CMK (cell line): ENCODE measurements at regions not wholly inside any gene's neighbourhood (a gene's known extent, or its start where the extent isn't known, plus 50 kb on each side); places are given as distances from the start of the nearest gene placed in this dataset.

ENCODE experiments used
- DNase-seq: peaks from one replicate; pipeline ENCODE4 v3.0.0-alpha.2; 2010; ENCODE audit warnings: low read depth

- DNase-seq: no peak
Measured at GRCh38 chr4:115780268-115780667, 666.8 kb upstream of the NDST4 start.

- DNase-seq: no peak
Measured at GRCh38 chr4:115770046-115770543, 656.7 kb upstream of the NDST4 start.

DNA sequence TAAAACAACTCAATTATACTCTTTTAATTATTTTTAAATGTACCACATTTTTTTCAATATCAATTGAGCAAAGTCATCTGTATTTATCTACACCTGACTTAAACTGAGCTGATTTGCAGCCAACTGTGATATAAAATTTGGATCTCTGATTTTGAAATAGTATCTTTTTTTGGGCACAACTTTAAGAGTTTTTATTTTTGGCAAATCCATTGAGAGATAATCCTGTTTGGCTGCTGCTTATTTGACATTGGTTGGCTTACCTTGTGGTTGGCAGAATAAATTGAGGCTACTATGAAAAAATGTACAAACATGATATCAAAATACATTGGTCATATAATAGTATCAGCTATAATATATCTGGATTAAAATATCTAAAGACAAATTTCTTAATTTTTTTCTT, 656.0 kb upstream of the NDST4 start:
- DNase-seq: no peak

- no peak for DNase-seq
Measured at GRCh38 chr4:115763051-115763450, 649.6 kb upstream of the NDST4 start.

DNA sequence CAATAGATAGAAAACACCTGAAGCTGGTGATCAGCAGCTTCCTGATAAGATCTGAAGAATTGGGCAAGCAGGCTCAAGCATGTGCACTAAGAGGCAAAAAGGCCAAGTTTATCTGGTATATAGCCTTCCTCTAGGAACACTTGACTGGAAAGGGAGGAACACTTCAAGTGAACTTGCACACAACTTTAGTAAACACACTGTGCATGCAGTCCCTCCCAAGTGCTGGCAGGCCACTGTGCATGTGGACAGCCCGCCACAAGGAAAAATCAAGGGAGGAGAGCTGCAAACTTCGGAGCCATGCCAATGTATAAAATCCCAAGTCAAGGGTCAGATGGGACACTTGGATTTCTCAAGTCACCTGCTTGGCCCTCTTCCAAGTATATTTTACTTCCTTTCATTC, 645.8 kb upstream of the NDST4 start:
- DNase-seq: no peak

GRCh38 chr4:115749404-115749803, 636.0 kb upstream of the NDST4 start:
- DNase-seq: no peak

- no peak for DNase-seq
Measured at GRCh38 chr4:115740806-115741205, 627.4 kb upstream of the NDST4 start.

DNA sequence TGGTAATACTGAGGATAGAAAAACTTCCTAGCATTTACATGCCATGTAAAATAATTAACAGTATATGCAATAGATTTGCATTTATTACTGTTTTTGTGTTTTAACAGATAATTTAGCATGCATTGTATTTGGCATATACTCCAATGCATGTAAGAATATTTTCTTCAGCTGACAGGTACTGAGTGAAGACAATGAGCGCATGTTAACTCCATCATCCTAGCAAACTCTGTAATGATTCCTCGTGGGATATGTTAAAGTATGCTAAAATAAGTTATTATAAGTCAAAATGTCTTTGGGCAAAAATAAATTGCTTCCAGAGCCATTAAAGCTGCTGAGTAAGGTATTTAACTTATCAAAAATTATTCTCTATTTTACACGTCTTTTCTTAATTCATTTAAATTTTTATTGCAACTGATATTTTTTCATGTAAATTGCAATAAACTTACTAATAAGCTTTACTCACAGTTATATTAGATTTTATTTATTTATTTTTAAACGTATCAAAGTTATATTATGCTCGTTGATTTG, 616.4 kb upstream of the NDST4 start:
- DNase-seq: no peak

- DNase-seq: no peak
Measured at GRCh38 chr4:115723621-115724020, 610.2 kb upstream of the NDST4 start.

DNA sequence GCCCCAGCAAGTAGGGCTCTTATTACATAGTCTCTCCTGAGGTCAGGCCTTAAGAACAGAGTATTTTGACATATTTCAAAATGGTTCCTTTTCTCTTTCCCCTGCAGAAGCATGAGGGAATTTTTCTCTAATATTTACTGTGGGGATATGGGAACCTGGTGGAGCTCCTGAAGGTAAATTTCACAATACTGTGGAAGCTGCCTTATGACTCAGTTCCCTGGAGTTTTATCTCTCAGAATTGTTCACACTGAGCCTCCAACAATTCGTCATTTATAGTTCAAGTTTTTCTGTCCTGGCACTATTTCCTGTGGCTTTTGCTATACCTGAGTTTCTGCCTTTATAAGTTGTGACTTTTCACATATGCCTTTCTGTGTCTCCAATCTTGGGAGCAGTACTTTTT, 607.2 kb upstream of the NDST4 start:
- no peak for DNase-seq

DNA sequence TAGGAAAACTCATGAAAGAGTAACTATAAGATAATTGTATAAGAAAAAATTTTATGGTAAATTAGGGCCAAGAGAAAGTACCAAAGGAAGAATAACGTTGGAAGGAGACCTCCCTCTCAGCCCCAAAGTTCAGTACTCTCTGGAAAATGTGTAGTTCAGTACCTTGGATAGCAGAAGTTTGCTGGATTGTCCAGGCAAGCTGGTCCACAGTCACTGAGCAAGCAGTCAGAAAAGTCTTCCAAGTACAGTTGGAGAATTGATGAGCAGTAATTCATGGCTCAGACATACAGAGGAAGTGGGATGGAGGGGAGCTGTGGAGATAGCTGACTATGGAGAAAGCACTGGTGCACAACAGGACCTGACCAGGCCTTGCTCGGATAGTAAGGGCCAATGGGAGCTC, 598.2 kb upstream of the NDST4 start:
- DNase-seq: no peak

GRCh38 chr4:115688961-115689360, 575.5 kb upstream of the NDST4 start:
- no peak for DNase-seq

DNA sequence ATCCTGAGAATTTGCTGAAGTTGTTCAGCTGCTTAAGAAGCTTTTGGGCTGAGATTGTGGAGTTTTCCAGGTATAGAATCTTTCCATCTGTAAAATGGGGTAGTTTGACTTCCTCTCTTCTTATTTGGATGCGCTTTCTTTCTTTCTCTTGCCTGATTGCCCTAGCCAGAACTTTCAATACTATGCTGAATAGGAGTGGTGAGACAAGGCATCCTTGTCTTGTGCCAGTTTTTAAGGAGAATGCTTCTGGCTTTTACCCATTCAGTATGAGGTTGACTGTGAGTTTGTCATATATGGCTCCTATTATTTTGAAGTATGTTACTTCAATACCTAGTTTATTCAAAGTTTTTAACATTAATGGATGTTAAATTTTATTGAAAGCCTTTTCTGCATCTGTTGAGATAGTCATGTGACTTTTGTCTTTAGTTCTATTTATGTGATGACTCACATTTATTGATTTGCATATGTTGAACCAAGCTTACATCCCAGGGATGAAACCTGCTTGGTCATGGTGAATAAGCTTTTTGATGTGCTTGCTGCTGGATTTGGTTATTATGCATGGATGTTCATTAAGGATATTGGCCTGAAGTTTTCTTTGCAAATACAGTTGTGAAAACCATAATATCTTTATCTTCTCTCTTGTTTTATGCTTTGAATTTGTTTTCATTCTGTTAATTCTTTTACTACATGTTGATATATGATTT, 573.8 kb upstream of the NDST4 start:
- no peak for DNase-seq

GRCh38 chr4:115678425-115678941, 565.1 kb upstream of the NDST4 start:
- no peak for DNase-seq

GRCh38 chr4:115675719-115676118, 562.3 kb upstream of the NDST4 start:
- DNase-seq: no peak

DNA sequence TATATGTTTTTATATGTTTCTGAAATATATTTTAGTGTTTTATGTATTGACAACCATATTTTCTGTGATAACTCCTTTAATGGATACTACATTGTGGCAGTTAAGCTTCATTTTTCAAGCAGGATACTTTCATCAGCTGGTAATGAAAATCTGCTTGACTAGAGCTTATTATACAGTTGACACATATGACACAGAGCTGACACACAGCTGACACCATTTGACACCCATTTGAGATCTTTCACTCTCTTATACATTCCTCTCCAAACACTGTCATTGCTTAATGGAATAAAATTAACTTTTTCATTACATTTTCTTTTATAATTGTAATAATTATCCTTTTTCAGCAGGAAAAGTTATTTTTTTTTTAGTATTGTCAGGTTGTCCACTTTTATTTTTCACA, 561.1 kb upstream of the NDST4 start:
- DNase-seq: no peak

DNA sequence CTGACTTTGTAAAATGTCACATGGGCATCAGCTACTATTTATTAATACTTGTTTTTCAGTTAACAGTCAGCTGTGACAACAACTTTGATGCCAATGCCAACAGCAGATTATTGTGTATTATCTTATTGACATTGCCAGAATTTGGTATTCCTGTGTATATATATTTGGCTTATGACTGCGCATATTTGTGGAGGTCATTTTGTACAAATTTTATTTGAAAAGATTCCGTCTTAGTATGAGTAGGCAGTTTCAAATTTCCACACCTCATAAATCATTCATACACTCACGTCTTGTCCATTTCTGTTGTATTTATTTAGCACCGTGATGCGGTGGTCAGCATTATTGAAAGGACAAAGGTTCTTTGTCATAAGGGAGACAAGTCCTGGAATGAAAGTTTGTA, 558.2 kb upstream of the NDST4 start:
- no peak for DNase-seq

- no peak for DNase-seq
Measured at GRCh38 chr4:115670930-115671329, 557.5 kb upstream of the NDST4 start.

DNA sequence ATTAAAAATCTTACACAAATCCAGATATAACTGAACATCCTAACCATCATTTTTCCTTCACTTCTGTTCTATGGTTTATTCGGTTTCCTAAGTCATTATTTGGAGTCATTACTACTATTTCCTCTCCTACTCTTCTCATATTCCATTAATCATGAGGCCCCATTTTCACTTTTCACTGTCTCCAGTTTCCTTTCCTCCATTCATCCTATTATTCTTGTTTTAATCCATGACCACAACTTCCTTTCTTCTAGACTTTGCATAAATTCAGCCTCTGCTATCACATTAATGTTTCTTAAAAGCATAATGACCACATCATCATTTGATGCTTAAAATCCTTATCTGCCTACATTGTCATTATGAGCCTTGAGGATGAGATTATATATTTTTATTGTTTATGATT, 555.0 kb upstream of the NDST4 start:
- no peak for DNase-seq

DNA sequence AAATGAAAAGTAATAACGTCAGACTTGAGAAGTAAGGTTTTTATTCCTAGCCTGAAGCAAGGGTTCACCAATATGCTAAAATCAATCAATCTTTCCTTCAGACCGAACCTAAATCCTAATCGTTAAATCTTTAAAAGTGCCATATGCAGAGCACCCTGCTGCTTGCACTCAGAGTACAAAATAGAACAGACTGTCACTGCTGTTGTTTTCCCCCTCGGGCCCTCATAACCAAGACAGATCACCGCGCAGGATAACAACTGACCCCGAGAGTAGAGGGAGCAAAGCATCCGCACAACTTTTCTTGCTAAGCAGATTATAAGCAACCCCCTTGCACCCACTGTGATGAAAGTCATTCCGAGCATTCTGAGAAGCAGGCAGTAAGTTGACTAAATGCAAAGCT, 550.9 kb upstream of the NDST4 start:
- no peak for DNase-seq

- no peak for DNase-seq
Measured at GRCh38 chr4:115660465-115660864, 547.0 kb upstream of the NDST4 start.

GRCh38 chr4:115657991-115658650, 544.7 kb upstream of the NDST4 start:
- no peak for DNase-seq

DNA sequence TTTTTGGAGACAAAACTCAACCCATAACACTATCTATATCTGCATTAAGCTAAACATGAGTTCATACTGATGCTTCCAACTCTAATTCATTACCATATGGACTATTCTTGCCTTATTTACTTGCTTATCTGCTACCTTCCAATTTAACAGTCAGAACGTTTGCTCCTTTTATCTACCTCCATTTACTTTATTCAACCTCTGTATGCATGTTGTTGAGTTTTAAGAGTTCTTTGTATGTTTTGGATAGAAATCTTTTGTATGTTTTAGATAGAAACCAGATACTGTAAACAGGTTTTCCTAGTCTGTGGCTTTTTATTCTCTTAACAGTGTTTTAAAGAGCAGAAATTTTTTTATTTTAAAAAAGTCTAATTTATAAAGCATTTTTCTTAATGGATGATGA, 542.2 kb upstream of the NDST4 start:
- no peak for DNase-seq
